GM18502 (cell line): ENCODE measurements at regions not wholly inside any gene's neighbourhood (a gene's known extent, or its start where the extent isn't known, plus 50 kb on each side); places are given as distances from the start of the nearest gene placed in this dataset.
"Not testable (repeated sequence)": the region's sequence is repeated elsewhere in the genome, so short reads cannot be mapped to it uniquely, and the experiment has no call there.

Source experiments
- ATAC-seq: cut with Tn5 transposase; IDR thresholded peaks from one replicate; pipeline ENCODE4 v1.9.1; 2021; ENCODE audit warnings: mild to moderate bottlenecking; ENCODE audit not compliant: unreplicated experiment, poor library complexity

GRCh38 chr1:200496937-200497336 is 87.1 kb upstream of the ZNF281 start:
- no peak for ATAC-seq

GRCh38 chr1:200495901-200496300 is 86.1 kb upstream of the ZNF281 start:
- ATAC-seq, result no peak

DNA sequence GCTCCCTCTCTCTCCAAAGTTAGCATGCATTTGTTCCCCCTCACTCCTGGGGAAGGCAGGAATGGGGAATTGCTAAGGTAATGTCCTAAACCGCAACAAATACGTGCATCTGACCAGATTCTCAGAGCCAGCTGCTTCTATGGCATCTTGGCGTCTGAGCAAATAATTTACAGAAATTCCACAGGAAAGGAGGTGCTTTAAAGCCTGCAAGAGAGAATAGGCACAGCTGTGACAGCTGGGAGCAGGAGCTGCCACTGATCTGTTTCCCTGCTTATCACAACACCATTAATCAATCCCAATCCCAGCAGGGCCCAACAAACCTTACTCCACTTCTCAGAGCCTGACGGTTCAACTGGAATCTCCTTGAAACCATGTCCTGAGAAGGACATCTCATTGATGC is 83.5 kb upstream of the ZNF281 start:
- ATAC-seq, result no peak

- ATAC-seq, result no peak
Observed at GRCh38 chr1:200491103-200491502, 81.3 kb upstream of the ZNF281 start.

DNA sequence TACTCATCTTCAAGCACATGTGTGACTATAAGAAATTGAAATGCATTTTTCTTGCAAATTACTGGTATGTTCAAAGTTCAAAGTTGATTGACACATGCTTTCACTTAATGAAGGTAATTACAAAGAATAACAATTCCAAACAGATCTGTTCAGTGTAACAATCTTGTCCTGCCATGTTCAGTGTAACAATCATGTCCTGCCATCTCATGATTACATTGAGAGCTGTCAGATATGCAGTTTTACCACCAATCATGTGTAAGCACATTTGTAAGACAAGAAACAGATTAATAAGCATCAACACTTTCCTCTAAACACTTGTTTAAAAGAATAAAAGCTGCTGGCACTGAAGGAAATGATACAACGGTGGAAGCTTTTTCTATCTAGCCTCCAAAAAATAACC is 80.3 kb upstream of the ZNF281 start:
- ATAC-seq, result no peak

- ATAC-seq, result peak; percentile 71
Observed at GRCh38 chr1:200488375-200489165, 78.7 kb upstream of the ZNF281 start.

DNA sequence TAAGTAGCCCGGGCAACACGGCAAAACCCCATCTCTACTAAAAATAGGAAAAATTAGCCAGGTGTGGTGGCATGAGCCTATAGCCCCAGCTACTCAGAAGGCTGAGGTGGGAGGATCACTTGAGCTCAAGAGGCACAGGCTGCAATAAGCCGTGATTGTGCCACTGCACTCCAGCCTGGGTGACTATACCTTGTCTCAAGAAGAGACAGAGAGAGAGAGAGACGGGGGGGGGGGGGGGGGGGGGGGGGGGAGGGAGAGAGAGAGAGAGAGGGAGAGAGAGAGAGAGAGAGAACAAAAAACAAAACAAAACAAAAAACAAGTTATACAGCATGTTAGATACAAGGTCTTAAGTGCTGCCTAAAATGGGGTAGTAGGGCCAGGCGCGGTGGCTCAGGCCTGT is 77.8 kb upstream of the ZNF281 start:
- ATAC-seq, result no peak

DNA sequence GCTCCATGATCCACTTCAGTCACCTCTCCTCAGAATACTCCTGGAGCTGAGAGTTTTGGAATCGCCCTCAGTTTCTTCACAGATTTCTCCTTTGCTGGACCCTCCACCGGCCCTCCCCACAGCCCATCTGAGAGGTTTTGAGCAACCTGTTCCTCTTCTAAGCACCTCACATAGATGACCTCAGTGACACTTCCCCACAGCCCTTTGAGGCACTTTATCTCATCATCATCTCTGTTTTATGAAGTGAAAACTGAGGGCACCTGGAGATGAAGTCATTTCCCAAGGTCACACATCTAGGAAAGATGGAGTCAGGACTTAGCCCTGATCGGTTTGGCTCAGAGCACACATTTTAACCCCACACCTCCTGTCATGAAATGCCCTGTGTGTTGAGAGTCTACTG is 76.8 kb upstream of the ZNF281 start:
- no peak for ATAC-seq

DNA sequence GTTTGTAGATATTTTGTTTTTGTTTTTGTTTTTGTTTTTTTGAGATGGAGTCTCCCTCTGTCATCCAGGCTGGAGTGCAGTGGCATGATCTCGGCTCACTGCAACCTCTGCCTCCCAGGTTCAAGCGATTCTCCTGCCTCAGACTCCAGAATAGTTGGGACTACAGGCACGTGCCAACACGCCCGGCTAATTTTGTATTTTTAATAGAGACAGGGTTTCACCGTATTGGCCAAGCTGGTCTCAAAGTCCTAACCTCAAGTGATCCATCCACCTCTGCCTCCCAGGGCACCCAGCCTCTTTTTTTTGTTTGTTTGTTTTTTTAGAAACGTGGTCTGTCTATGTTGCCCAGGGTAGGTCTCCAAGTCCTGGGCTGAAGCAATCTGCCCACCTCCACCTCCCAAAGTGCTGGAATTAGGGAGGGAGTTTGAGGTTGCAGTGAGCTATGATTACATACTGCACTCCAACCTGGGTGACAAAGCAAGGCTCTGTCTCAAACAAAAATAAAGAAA is 74.7 kb upstream of the ZNF281 start:
- not testable (repeated sequence) for ATAC-seq

GRCh38 chr1:200483491-200484143 is 73.8 kb upstream of the ZNF281 start:
- ATAC-seq, result peak; percentile 100

GRCh38 chr1:200480964-200481363 is 71.1 kb upstream of the ZNF281 start:
- no peak for ATAC-seq

DNA sequence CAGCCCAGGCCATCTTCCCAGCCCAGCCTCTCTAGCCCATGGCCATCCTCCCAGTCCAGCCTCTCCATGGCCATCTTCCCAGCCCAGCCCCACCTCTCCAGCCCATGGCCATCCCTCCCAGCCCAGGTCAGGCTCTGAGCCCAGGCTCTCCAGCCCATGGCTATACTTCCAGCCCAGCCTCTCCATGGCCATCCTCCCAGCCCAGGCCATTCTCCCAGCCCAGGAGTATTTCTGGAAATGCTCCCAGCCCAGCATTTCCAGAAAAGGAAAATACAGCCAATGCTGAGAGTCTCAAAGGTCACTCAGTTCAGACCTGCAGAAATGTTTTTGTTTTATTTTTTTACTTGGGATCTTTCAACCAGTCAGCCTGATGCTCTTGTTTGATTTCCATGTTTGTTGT is 70.0 kb upstream of the ZNF281 start:
- no peak for ATAC-seq

DNA sequence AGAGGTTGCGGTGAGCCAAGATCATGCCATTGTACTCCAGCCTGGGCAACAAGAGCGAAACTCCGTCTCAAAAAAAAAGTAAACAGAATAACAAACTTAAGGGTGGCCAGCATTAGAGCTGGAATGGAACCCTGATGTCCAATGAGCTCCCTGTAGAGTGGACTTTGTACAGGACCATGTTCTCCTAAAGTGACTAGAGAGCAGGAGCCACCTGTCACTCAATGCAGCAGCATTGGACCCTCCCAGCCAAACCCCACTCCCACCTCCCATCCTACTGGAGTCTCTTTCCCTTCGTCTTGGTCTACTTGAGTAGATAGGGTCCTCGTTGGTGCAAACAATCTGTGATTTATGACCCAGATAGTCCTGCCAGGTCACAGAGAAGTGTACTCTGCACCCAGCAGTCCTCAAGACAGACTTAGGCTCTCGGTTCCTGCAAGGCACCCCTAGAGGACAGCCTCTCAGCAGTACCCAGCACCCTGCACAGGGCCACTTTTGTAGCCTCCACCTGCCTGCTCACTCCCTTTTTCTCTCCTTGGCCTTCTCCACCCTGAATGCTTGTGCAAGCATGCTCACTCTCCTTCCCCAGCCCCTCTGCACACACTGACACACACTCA is 69.2 kb upstream of the ZNF281 start:
- ATAC-seq, result no peak

- ATAC-seq, result no peak
Observed at GRCh38 chr1:200478239-200478623, 68.4 kb upstream of the ZNF281 start.

DNA sequence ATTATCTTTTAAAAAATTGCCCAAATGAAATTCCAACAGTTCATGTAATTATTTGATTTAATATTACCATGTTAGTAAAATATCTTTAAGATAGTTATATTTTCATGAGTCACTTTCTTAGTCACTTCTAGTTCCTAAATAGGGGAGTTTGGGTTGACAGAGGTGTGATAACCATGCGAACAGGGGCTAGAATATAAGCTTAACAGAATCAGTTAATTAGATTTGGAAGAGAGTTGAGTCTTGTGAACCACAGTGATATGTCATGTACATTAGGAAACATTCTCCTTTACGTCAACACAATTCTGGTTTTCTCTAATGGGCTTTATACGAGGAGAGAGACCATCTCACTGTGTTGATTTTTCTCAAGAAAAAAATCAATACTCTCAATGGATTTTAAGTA is 64.8 kb upstream of the ZNF281 start:
- no peak for ATAC-seq

GRCh38 chr1:200473698-200474371 is 64.0 kb upstream of the ZNF281 start:
- ATAC-seq, result peak; percentile 79

- ATAC-seq, result no peak
Observed at GRCh38 chr1:200471739-200472138, 61.9 kb upstream of the ZNF281 start.

DNA sequence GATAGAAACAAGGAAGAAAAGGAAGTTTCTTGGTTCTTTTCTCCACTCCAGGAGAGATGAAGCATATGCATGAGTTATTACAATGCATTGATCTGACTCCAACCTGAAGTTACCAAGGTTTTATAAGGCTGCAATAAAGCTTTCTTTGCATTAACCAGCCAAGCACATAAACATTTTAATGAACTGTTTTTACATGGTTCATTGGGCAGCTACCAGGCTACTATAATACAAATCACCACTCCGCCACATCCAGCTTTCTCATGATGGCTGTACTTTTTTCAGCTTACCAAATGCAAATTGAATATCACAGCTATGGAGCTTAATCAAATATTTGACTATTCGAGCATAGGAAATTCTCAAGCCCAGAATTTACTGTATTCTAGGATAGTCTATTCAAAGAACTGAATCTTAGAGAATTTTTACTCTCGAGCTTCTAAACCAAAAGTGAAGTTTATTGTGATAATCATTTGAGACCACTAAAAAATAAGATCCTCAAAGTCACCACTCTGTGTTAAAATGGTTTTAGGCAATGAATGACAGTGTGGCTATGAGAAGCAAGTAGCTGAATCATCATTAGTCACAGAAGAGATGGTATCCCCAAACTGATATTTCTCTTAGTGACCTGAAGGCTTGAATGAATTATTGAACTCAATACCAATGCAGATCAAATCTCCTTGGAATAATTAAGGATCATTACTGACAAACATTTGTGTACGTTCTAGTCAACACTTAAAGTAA is 58.6 kb upstream of the ZNF281 start:
- no peak for ATAC-seq

- ATAC-seq, result no peak
Observed at GRCh38 chr1:200464784-200465400, 55.1 kb upstream of the ZNF281 start.
